ENCODE measurements at regions not wholly inside any gene's neighbourhood (a gene's known extent, or its start where the extent isn't known, plus 50 kb on each side); places are given as distances from the start of the nearest gene placed in this dataset.

GRCh38 chr9:86822006-86822801 lies 125.1 kb downstream of the GAS1 start:
- Mint-ChIP-seq H3K4me3 (no peak overlapping the region), H3K4me1 (ENCODE audit: unreplicated experiment) (peaks cover 14% of the 10 kb centered on the region), H3K36me3 (no peaks in the 10 kb centered on the region), H3K27ac (no peak overlapping the region), H3K9me3 (no peaks in the 10 kb centered on the region), H3K27me3 (no peaks in the 10 kb centered on the region)
- no peak for DNase-seq (ENCODE audit: extremely low spot score, unreplicated experiment)
- TF ChIP-seq CTCF (conservative IDR thresholded peaks at IDR 0.05) = no peak

GRCh38 chr9:86821006-86821845 lies 126.1 kb downstream of the GAS1 start:
- H3K9me3 Mint-ChIP-seq = no peaks in the 10 kb centered on the region

GRCh38 chr9:86819552-86819951 lies 127.8 kb downstream of the GAS1 start:
- DNase-seq (ENCODE audit: extremely low spot score, unreplicated experiment) = no peak
- H3K27me3 Mint-ChIP-seq = no peaks in the 10 kb centered on the region
- TF ChIP-seq CTCF (conservative IDR thresholded peaks at IDR 0.05) = no peak
- no peak overlapping the region for H3K27ac Mint-ChIP-seq
- no peak overlapping the region for H3K4me3 Mint-ChIP-seq
- H3K4me1 Mint-ChIP-seq (ENCODE audit: unreplicated experiment) = peaks cover 20% of the 10 kb centered on the region
- no peaks in the 10 kb centered on the region for H3K36me3 Mint-ChIP-seq
- no peaks in the 10 kb centered on the region for H3K9me3 Mint-ChIP-seq

More at GRCh38 chr9:86821006-86821845, 126.1 kb downstream of the GAS1 start:
- Mint-ChIP-seq H3K27ac (no peak overlapping the region), H3K27me3 (no peaks in the 10 kb centered on the region), H3K36me3 (no peaks in the 10 kb centered on the region), H3K4me1 (ENCODE audit: unreplicated experiment) (peaks cover 18% of the 10 kb centered on the region), H3K4me3 (no peak overlapping the region)
- TF ChIP-seq CTCF (conservative IDR thresholded peaks at IDR 0.05) = no peak
- DNase-seq (ENCODE audit: extremely low spot score, unreplicated experiment) = no peak

- Mint-ChIP-seq H3K9me3 (peaks cover 4% of the 10 kb centered on the region), H3K27ac (no peak overlapping the region), H3K36me3 (peaks cover 4% of the 10 kb centered on the region), H3K4me1 (ENCODE audit: unreplicated experiment) (peaks cover 20% of the 10 kb centered on the region), H3K4me3 (no peak overlapping the region), H3K27me3 (peaks cover 2% of the 10 kb centered on the region)
- DNase-seq (ENCODE audit: extremely low spot score, unreplicated experiment) = no peak
- TF ChIP-seq CTCF (conservative IDR thresholded peaks at IDR 0.05) = no peak
Measured at GRCh38 chr9:86818636-86819035, 128.7 kb downstream of the GAS1 start.

GRCh38 chr9:86816868-86817267 lies 130.4 kb downstream of the GAS1 start:
- TF ChIP-seq CTCF (conservative IDR thresholded peaks at IDR 0.05) = no peak
- H3K36me3 Mint-ChIP-seq = peaks cover 6% of the 10 kb centered on the region
- no peak overlapping the region for H3K27ac Mint-ChIP-seq
- DNase-seq (ENCODE audit: extremely low spot score, unreplicated experiment) = no peak
- peaks cover 4% of the 10 kb centered on the region for H3K27me3 Mint-ChIP-seq
- H3K4me3 Mint-ChIP-seq = no peak overlapping the region
- H3K9me3 Mint-ChIP-seq = peaks cover 7% of the 10 kb centered on the region
- peaks cover 20% of the 10 kb centered on the region for H3K4me1 Mint-ChIP-seq (ENCODE audit: unreplicated experiment)
